ENCODE measurements at regions not wholly inside any gene's neighbourhood (a gene's known extent, or its start where the extent isn't known, plus 50 kb on each side); places are given as distances from the start of the nearest gene placed in this dataset.

DNA sequence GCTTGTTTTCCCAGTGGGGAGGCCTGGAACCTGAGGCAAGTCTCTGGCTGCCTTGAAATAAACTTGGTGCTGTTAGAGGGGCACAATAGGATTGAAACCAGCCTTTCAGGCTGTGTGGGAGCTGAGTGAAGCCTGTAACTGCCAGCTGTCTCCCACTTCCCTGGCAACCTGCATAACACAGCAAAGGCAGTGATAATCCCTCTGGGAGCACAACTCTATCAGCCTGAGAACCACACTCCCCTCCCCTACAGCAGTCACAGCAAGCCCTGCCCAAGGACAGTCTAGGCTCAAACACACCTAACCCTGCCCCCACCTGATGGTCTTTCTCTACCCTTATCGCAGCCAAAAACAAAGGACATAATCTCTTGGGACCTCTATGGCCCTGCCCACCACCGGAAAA, 683.8 kb upstream of the ATXN8OS start:
- Histone ChIP-seq H4K8ac (ENCODE audit: extremely low read depth, insufficient read depth, low read length) (no peak overlapping the region), H3K18ac (ENCODE audit: extremely low read depth, low read length) (no peak overlapping the region), H2BK120ac (replicated peaks; ENCODE audit: low read depth, low read length) (no peak overlapping the region), H3K27ac (ENCODE audit: low read depth, low read length) (no peak overlapping the region), H2BK5ac (ENCODE audit: low read depth, low read length) (no peak overlapping the region), H2BK12ac (ENCODE audit: low read depth, low read length) (no peak overlapping the region), H4K5ac (ENCODE audit: insufficient read length, low read depth, low read length) (no peak overlapping the region), H4K20me1 (replicated peaks in 1 of 2; ENCODE audit: control insufficient read depth in 1 of 2, insufficient read depth in 2 of 2, low read length in 2 of 2) (no peaks in the 10 kb centered on the region), H3K36me3 (ENCODE audit: control insufficient read depth in 2 of 4, insufficient read depth in 4 of 4, low read length in 3 of 4) (no peaks in the 10 kb centered on the region), H2AFZ (ENCODE audit: low read length) (no peak overlapping the region), H3K4me2 (ENCODE audit: insufficient read depth in 1 of 2, low read depth in 2 of 2, low read length in 2 of 2) (no peak overlapping the region), H3K9ac (replicated peaks in 1 of 4; ENCODE audit: extremely low read depth in 1 of 4, low read depth in 3 of 4, low read length in 3 of 4) (no peak overlapping the region), H3K23ac (ENCODE audit: insufficient read length) (no peak overlapping the region), H3K23me2 (ENCODE audit: low read depth, low read length) (no peaks in the 10 kb centered on the region), H2BK15ac (ENCODE audit: low read length) (no peak overlapping the region), H2AK5ac (ENCODE audit: low read depth, low read length) (no peak overlapping the region), H3K4ac (replicated peaks; ENCODE audit: insufficient read length, low read depth, low read length) (no peak overlapping the region), H3K14ac (ENCODE audit: insufficient read length) (no peak overlapping the region), H3K79me2 (ENCODE audit: control insufficient read depth in 1 of 2, insufficient read depth in 2 of 2, low read length in 2 of 2) (no peaks in the 10 kb centered on the region), H3K56ac (replicated peaks; ENCODE audit: insufficient read length, low read depth, low read length) (no peak overlapping the region), H2BK20ac (ENCODE audit: low read length) (no peak overlapping the region), H3K4me1 (replicated peaks in 1 of 4; ENCODE audit: control insufficient read depth in 3 of 4, insufficient read depth in 4 of 4, low read length in 3 of 4) (no peaks in the 10 kb centered on the region), H3K9me3 (ENCODE audit: insufficient read depth in 2 of 2, low read depth in 1 of 2, low read length in 1 of 2) (no peaks in the 10 kb centered on the region), H3K27me3 (replicated peaks in 1 of 4; ENCODE audit: control insufficient read depth in 3 of 4, extremely low read depth in 1 of 4, insufficient read depth in 3 of 4, low read length in 3 of 4) (no peaks in the 10 kb centered on the region), H3K79me1 (ENCODE audit: low read depth, low read length) (no peaks in the 10 kb centered on the region), H3K4me3 (ENCODE audit: extremely low read depth in 1 of 4, insufficient read depth in 2 of 4, low read depth in 3 of 4, low read length in 4 of 4) (no peak overlapping the region), H4K91ac (replicated peaks; ENCODE audit: insufficient read length, low read length) (no peak overlapping the region)
- POLR2A ChIA-PET (ENCODE audit: partially characterized antibody) = no interaction called here
- FAIRE-seq (no peak), DNase-seq (ENCODE audit: low read depth in 1 of 2, low spot score in 2 of 2) (no peak)
- CTCF ChIA-PET (ENCODE audit: partially characterized antibody) = no interaction called here
- WGBS, 2 experiments (ENCODE audit: extremely low coverage in 1 of 2, insufficient coverage in 1 of 2, insufficient read length in 1 of 2, insufficient replicate concordance in 2 of 2, low coverage in 1 of 2, low lambda C conversion rate in 2 of 2, missing lambda C conversion rate in 1 of 2) = 100% methylated on average over 2 of the region's 2 CpGs; no CpG with 5 or more reads in 1 of the 2 experiments
- TF ChIP-seq RFX5 (IDR thresholded peaks at IDR 0.05; ENCODE audit: borderline replicate concordance, low read depth, low read length) (no peak), RXRA (IDR thresholded peaks at IDR 0.05; ENCODE audit: insufficient read depth, low read depth, low read length) (no peak), BCL11A (IDR thresholded peaks at IDR 0.05; ENCODE audit: low read depth in 2 of 2, low read length in 2 of 2) (no peak), CBX5 (IDR thresholded peaks at IDR 0.05; ENCODE audit: low read depth, low read length) (no peak), TAF1 (IDR thresholded peaks at IDR 0.05; ENCODE audit: low read depth, low read length) (no peak), KDM4A (IDR thresholded peaks at IDR 0.05; ENCODE audit: low read depth, low read length, severe bottlenecking) (no peak), CREB1 (IDR thresholded peaks at IDR 0.05) (no peak), SP1 (IDR thresholded peaks at IDR 0.05; ENCODE audit: low read depth, low read length) (no peak), RAD21 (IDR thresholded peaks at IDR 0.05 in 1 of 2, conservative IDR thresholded peaks at IDR 0.05 in 1 of 2; ENCODE audit: low read depth in 2 of 2, low read length in 2 of 2) (no peak), SRF (IDR thresholded peaks at IDR 0.05; ENCODE audit: low read depth, low read length) (no peak), TAF7 (optimal IDR thresholded peaks at IDR 0.05; ENCODE audit: borderline replicate concordance, low read depth, low read length) (no peak), KDM5A (IDR thresholded peaks at IDR 0.05; ENCODE audit: low read length) (no peak), FOSL1 (IDR thresholded peaks at IDR 0.05; ENCODE audit: insufficient read depth, low read depth, low read length) (no peak), YY1 (IDR thresholded peaks at IDR 0.05; ENCODE audit: low read depth, low read length) (no peak), SP4 (IDR thresholded peaks at IDR 0.05; ENCODE audit: low read length) (no peak), TCF12 (IDR thresholded peaks at IDR 0.05; ENCODE audit: low read depth, low read length) (no peak), TEAD4 (IDR thresholded peaks at IDR 0.05; ENCODE audit: low read depth, low read length) (no peak)

Data from H1 (cell line).